Activated T-helper 17 cell treated with anti-CD3 and anti-CD28 coated beads, Interleukin-2, amount 50 U/mL, for 72 hours (primary cell): ENCODE measurements at regions not wholly inside any gene's neighbourhood (a gene's known extent, or its start where the extent isn't known, plus 50 kb on each side); places are given as distances from the start of the nearest gene placed in this dataset.

ENCODE experiments used
- ATAC-seq: fragments of 150-1000 bp; cut with Tn5 transposase; replicated peaks from 2 replicates; pipeline ENCODE4 v1.10.0; 2021; ENCODE audit warnings: mild to moderate bottlenecking, moderate library complexity
- H3K27ac Mint-ChIP-seq: one replicate; pipeline ENCODE4 v1.8.0; 2022; ENCODE audit warnings: mixed read lengths
- H3K27me3 Mint-ChIP-seq: one replicate; pipeline ENCODE4 v1.8.0; 2022; ENCODE audit warnings: mixed read lengths
- H3K36me3 Mint-ChIP-seq: one replicate; pipeline ENCODE4 v1.8.0; 2022; ENCODE audit warnings: low read depth, mild to moderate bottlenecking, mixed read lengths
- H3K4me1 Mint-ChIP-seq: one replicate; pipeline ENCODE4 v1.8.0; 2022; ENCODE audit warnings: mixed read lengths
- H3K4me3 Mint-ChIP-seq: one replicate; pipeline ENCODE4 v1.8.0; 2022; ENCODE audit warnings: mild to moderate bottlenecking, mixed read lengths
- H3K9me3 Mint-ChIP-seq: one replicate; pipeline ENCODE4 v1.8.0; 2022; ENCODE audit warnings: mixed read lengths

DNA sequence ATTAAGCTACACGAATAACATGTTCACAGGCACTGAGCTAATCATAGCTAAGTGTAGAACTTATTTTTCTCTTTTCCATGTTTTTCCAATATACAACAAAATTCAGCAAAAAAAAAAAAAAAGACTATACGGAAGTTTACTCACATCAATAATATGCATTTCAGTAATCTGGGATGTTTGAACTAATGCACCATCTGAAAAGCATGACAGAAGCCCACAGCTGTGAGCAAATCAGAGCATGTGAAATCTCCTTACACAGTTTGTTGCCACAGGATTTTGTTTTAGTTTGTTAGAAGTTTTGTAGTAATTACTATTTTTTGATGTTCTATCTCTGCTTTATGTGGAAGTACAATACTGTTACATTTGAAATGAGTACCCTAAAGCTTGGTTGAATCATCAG lies 1051.7 kb downstream of the TTLL7 start:
- H3K4me1 Mint-ChIP-seq = no peaks in the 10 kb centered on the region
- H3K9me3 Mint-ChIP-seq = no peaks in the 10 kb centered on the region
- no peak for ATAC-seq
- H3K27me3 Mint-ChIP-seq = no peaks in the 10 kb centered on the region
- no peaks in the 10 kb centered on the region for H3K36me3 Mint-ChIP-seq
- H3K4me3 Mint-ChIP-seq = no peak overlapping the region
- H3K27ac Mint-ChIP-seq = no peak overlapping the region

DNA sequence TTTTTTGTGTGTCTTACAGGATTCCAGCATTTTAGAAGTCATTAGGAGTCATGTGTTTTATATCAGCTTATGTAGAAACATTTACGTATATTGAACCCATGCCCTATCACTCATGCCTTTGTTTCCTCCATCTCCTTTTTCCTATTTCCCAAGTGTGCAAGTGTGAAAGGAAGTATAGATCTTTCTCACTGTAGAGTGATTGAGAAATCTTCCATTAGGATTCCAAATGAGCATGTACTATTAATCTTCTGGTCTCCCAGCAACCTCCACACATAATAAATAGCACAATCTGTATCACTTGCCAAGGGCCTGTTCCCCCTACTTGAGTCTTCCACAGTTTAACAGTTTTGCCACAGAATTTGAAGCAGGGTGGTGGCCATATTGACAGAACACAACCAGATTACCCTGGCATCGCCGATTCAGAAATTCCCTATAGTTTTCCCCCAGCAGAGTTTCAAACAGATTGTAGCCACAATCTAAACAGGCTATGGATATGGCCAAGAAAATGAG lies 1052.8 kb downstream of the TTLL7 start:
- ATAC-seq = no peak
- no peaks in the 10 kb centered on the region for H3K9me3 Mint-ChIP-seq
- no peaks in the 10 kb centered on the region for H3K4me1 Mint-ChIP-seq

DNA sequence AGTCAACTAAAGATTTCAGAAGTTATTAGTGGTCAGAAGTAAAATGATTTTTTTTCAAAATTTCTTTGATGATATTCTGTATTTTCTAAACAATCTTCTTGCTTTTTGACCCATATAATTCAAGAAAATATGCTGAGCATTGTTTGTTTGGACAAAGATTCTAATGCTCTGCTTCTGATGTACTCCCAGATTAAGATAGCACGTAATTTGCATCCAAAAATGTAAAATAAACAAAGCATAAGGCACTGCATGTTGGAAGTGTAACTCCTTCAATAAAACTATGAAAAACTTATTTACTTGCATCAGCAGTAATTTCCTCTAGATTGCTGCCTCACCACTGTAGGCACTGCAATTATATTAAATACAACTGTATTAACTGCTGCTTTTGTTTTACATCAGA lies 1054.1 kb downstream of the TTLL7 start:
- Mint-ChIP-seq H3K36me3 (no peaks in the 10 kb centered on the region), H3K4me1 (no peaks in the 10 kb centered on the region), H3K27ac (no peak overlapping the region), H3K4me3 (no peak overlapping the region), H3K27me3 (no peaks in the 10 kb centered on the region), H3K9me3 (no peaks in the 10 kb centered on the region)
- ATAC-seq = no peak

More for the DNA sequence above, 1052.8 kb downstream of the TTLL7 start:
- H3K27me3 Mint-ChIP-seq = no peaks in the 10 kb centered on the region
- no peak overlapping the region for H3K27ac Mint-ChIP-seq
- H3K4me3 Mint-ChIP-seq = no peak overlapping the region
- H3K36me3 Mint-ChIP-seq = no peaks in the 10 kb centered on the region

- H3K9me3 Mint-ChIP-seq = peaks cover 19% of the 10 kb centered on the region
- H3K27me3 Mint-ChIP-seq = no peaks in the 10 kb centered on the region
- no peaks in the 10 kb centered on the region for H3K36me3 Mint-ChIP-seq
- H3K27ac Mint-ChIP-seq = no peak overlapping the region
- H3K4me3 Mint-ChIP-seq = no peak overlapping the region
- ATAC-seq = no peak
- peaks cover 5% of the 10 kb centered on the region for H3K4me1 Mint-ChIP-seq
These were observed 1064.9 kb downstream of the TTLL7 start for GRCh38 chr1:82934074-82934473.

GRCh38 chr1:82932727-82933126 lies 1066.2 kb downstream of the TTLL7 start:
- no peaks in the 10 kb centered on the region for H3K36me3 Mint-ChIP-seq
- no peaks in the 10 kb centered on the region for H3K27me3 Mint-ChIP-seq
- no peak overlapping the region for H3K4me3 Mint-ChIP-seq
- H3K9me3 Mint-ChIP-seq = peaks cover 16% of the 10 kb centered on the region
- peak overlapping the region; percentile 23 for H3K27ac Mint-ChIP-seq
- peaks cover 5% of the 10 kb centered on the region for H3K4me1 Mint-ChIP-seq
- ATAC-seq = peak; percentile 42

GRCh38 chr1:82932207-82932606 lies 1066.7 kb downstream of the TTLL7 start:
- ATAC-seq = no peak
- H3K27me3 Mint-ChIP-seq = no peaks in the 10 kb centered on the region
- H3K27ac Mint-ChIP-seq = no peak overlapping the region
- peaks cover 16% of the 10 kb centered on the region for H3K9me3 Mint-ChIP-seq
- H3K36me3 Mint-ChIP-seq = no peaks in the 10 kb centered on the region
- H3K4me3 Mint-ChIP-seq = no peak overlapping the region
- peaks cover 5% of the 10 kb centered on the region for H3K4me1 Mint-ChIP-seq

- H3K36me3 Mint-ChIP-seq = no peaks in the 10 kb centered on the region
- no peak overlapping the region for H3K4me3 Mint-ChIP-seq
- no peak for ATAC-seq
- no peak overlapping the region for H3K27ac Mint-ChIP-seq
- H3K4me1 Mint-ChIP-seq = peaks cover 5% of the 10 kb centered on the region
- no peaks in the 10 kb centered on the region for H3K27me3 Mint-ChIP-seq
- H3K9me3 Mint-ChIP-seq = peaks cover 15% of the 10 kb centered on the region
These were observed 1067.9 kb downstream of the TTLL7 start for GRCh38 chr1:82931006-82931405.

GRCh38 chr1:82927753-82928152 lies 1071.2 kb downstream of the TTLL7 start:
- no peak overlapping the region for H3K27ac Mint-ChIP-seq

GRCh38 chr1:82924666-82925065 lies 1074.3 kb downstream of the TTLL7 start:
- Mint-ChIP-seq H3K27me3 (peaks cover 3% of the 10 kb centered on the region), H3K4me3 (no peak overlapping the region), H3K27ac (no peak overlapping the region), H3K36me3 (no peaks in the 10 kb centered on the region), H3K4me1 (no peaks in the 10 kb centered on the region), H3K9me3 (peaks cover 6% of the 10 kb centered on the region)
- no peak for ATAC-seq

More at GRCh38 chr1:82927753-82928152, 1071.2 kb downstream of the TTLL7 start:
- ATAC-seq = no peak
- Mint-ChIP-seq H3K4me3 (no peak overlapping the region), H3K36me3 (no peaks in the 10 kb centered on the region), H3K9me3 (peaks cover 11% of the 10 kb centered on the region), H3K4me1 (peaks cover 2% of the 10 kb centered on the region), H3K27me3 (peaks cover 3% of the 10 kb centered on the region)

- ATAC-seq = no peak
- Mint-ChIP-seq H3K4me1 (no peaks in the 10 kb centered on the region), H3K27ac (no peak overlapping the region), H3K4me3 (no peak overlapping the region), H3K9me3 (peaks cover 6% of the 10 kb centered on the region), H3K36me3 (no peaks in the 10 kb centered on the region), H3K27me3 (peaks cover 3% of the 10 kb centered on the region)
These were observed 1075.0 kb downstream of the TTLL7 start for GRCh38 chr1:82923931-82924330.

DNA sequence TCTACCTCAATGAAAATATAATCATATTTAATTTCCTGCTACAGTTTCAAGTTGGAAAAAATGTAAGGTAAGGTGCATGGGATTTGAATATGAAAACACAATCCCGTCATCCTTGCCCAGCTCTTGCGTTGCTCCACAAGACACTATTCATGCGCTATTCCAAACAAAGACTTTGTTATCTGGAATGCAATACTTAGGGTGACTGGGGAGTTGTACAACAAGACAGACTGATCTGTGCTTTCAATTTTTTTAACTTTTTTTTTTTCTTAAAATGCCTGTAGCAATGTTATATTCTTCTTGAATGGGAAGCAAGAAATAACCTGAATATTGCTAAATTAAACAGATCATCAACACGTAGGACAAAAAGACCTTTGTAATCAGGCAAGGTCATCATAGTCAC lies 1077.2 kb downstream of the TTLL7 start:
- no peak for ATAC-seq
- Mint-ChIP-seq H3K9me3 (peaks cover 6% of the 10 kb centered on the region), H3K27me3 (peaks cover 3% of the 10 kb centered on the region), H3K4me3 (no peak overlapping the region), H3K36me3 (no peaks in the 10 kb centered on the region), H3K27ac (no peak overlapping the region), H3K4me1 (no peaks in the 10 kb centered on the region)

DNA sequence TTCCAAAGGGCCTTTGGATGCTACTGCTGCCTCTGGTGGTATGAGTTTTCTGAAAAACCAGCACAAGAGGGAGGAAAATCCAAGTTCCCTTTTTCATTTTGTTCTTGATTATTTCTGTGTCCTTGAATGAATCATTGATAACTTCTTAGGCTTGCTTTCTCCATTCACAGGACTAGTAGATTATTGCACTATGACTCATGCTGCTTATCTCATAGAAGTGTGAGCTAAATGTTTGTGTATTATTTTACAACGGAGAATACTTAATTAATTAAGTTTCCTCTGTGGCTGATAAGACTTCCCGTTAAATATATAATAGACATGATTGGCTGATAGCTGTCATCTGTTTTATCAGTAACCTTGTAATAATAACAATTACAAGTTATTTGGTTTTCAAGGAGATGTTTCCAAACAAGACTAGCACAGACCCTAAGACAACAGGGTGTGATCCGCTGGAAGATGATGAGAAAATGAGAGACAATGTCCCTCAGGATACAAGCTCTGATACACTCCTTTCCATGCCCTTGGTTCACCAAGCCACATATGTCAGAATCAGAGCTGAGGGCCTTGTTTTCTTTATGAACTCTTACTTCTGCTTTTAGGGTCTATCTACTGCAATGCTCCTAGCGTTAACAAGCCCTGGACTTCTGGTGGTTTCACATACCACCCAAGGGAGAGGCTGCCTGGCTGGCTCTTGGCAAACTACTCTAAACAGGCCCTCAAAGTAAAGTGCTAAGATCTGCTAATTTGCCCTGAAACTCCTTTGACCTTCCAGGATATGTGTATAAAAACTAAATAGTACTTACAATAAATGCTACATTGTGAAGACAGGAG lies 1078.3 kb downstream of the TTLL7 start:
- H3K9me3 Mint-ChIP-seq = peaks cover 6% of the 10 kb centered on the region
- no peaks in the 10 kb centered on the region for H3K36me3 Mint-ChIP-seq
- peaks cover 3% of the 10 kb centered on the region for H3K27me3 Mint-ChIP-seq
- ATAC-seq = no peak
- no peak overlapping the region for H3K4me3 Mint-ChIP-seq
- no peak overlapping the region for H3K27ac Mint-ChIP-seq
- H3K4me1 Mint-ChIP-seq = no peaks in the 10 kb centered on the region

DNA sequence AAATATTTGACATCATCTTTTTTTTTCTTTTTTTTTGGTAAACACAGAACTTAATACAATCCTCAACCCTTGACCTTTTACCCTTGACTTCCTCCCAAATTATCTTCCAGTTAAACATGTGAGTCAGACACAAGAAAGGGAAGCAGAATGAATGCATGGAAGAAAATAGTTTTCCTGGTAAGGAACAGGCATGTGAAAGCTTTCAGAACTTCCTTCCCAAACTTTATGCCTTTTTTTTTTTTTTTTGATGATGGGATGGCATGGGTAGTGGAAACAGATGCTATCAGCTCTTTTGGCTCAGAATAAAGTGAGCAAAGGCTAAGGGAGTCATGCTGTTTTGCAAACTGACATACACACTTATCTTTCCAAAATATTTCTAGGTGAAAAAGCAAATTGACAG lies 1079.1 kb downstream of the TTLL7 start:
- Mint-ChIP-seq H3K27me3 (peaks cover 1% of the 10 kb centered on the region), H3K9me3 (peaks cover 3% of the 10 kb centered on the region), H3K36me3 (no peaks in the 10 kb centered on the region), H3K4me3 (no peak overlapping the region), H3K27ac (no peak overlapping the region), H3K4me1 (no peaks in the 10 kb centered on the region)
- ATAC-seq = no peak

DNA sequence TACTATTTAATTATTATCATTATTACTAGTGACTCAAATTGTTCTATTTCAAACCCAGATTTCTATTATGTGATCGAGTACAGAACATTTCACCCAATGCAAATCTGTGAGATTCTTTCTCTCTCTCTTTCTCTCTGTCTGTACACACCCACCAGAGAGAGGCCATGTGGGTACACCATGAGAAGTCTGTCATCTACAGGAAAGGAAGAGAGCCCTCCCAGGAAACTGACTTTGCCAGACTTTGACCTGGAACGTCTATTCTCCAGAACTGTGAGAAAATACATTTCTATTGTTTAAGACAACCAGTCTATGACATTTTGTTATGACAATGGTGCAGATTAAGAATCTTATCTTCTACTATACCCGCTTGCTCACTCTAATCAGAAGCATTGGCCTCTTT lies 1091.6 kb downstream of the TTLL7 start:
- Mint-ChIP-seq H3K9me3 (no peaks in the 10 kb centered on the region), H3K36me3 (no peaks in the 10 kb centered on the region), H3K27me3 (no peaks in the 10 kb centered on the region), H3K4me1 (no peaks in the 10 kb centered on the region), H3K4me3 (no peak overlapping the region), H3K27ac (no peak overlapping the region)
- no peak for ATAC-seq

DNA sequence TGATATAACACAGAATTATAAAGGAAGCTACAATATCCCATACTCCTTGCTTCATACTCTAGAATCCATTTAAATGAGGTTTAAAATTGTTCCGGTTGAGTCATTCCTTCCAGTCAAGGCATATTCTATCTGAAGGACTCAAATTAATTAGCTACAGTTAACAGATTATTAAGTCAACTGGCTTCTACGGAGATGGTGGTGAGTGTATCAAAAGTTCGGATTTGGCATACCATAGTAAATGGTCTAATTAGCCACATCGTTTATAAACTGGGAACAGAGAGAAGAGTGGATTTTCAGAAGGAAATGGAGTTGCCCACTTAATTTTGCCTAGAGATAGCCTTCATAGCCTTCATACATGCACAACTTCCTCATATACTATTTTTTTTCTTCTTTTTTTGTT lies 1095.3 kb downstream of the TTLL7 start:
- Mint-ChIP-seq H3K4me1 (no peaks in the 10 kb centered on the region), H3K27ac (no peak overlapping the region), H3K9me3 (no peaks in the 10 kb centered on the region), H3K27me3 (no peaks in the 10 kb centered on the region), H3K4me3 (no peak overlapping the region), H3K36me3 (no peaks in the 10 kb centered on the region)
- no peak for ATAC-seq
